HepG2 (cell line): ENCODE measurements at regions not wholly inside any gene's neighbourhood (a gene's known extent, or its start where the extent isn't known, plus 50 kb on each side); places are given as distances from the start of the nearest gene placed in this dataset.

ENCODE experiments used
- ATAC-seq: fragments of 200-7000 bp; cut with Tn5 transposase; 3 replicates; pipeline ENCODE4 v1.9.1; 2020; ENCODE audit warnings: mild to moderate bottlenecking, moderate library complexity
- BruUV-seq: library from RNA; stranded (reverse); fragments of 400-500 nt; replicated peaks from 2 replicates; lab custom pipeline; 2021; lab: Mats Ljungman, UMichigan
- CTCF ChIA-PET: fragments of 300-600 bp; formaldehyde crosslinking; extraction: SDS; loops from one replicate; lab custom pipeline; 2021; ENCODE audit warnings: low total read pairs, inconsistent platforms, low intra/inter-chr PET ratio; lab: Yijun Ruan, JAX
- POLR2A ChIA-PET: fragments of 350-600 bp; sonication (Branson Sonifier 250); formaldehyde crosslinking; loops from one replicate; lab custom pipeline; 2020; ENCODE audit warnings: antibody characterized with exemption, inconsistent platforms; lab: Yijun Ruan, JAX
- DNase-seq: peaks from one replicate; pipeline ENCODE4 v3.0.0-alpha.2; 2015; ENCODE audit warnings: low spot score
- FAIRE-seq: peaks from 3 replicates; lab custom pipeline; 2011; peaks lifted over from hg19 to GRCh38; lab: Jason Lieb, UNC
- H2AFZ ChIP-seq: one replicate; pipeline ENCODE4 v1.6.1; 2011; ENCODE audit warnings: low read length, inconsistent platforms
- H3K27ac ChIP-seq: fragments of 300-600 bp; 3 replicates; pipeline ENCODE4 v1.8.0; 2011; ENCODE audit warnings: mixed run types, mild to moderate bottlenecking, mixed read lengths, low read length, inconsistent platforms; ENCODE audit not compliant: insufficient read depth; ENCODE audit errors: extremely low read length
- H3K27me3 ChIP-seq, 2 experiments: fragments of 200-600 bp in 1 of 2; 2 replicates in 1 of 2; 3 replicates in 1 of 2; pipeline versions ENCODE4 v1.6.0 to v1.8.0; 2011; ENCODE audit warnings: low read length in 2 of 2, mild to moderate bottlenecking in 2 of 2, moderate library complexity in 2 of 2, inconsistent platforms in 1 of 2; ENCODE audit not compliant: insufficient read depth in 2 of 2, control insufficient read depth in 1 of 2
- H3K36me3 ChIP-seq, 2 experiments: fragments of 200-600 bp in 1 of 2; replicated peaks in 1 of 2; 2 replicates in 1 of 2; 3 replicates in 1 of 2; pipeline versions ENCODE4 v1.5.1 to v1.8.0; 2011; ENCODE audit warnings: low read length in 2 of 2, inconsistent platforms in 1 of 2; ENCODE audit not compliant: insufficient read depth in 2 of 2, control insufficient read depth in 1 of 2
- H3K4me1 ChIP-seq: 2 replicates; pipeline ENCODE4 v1.5.1; 2012; ENCODE audit warnings: low read length, inconsistent platforms; ENCODE audit not compliant: insufficient read depth
- H3K4me2 ChIP-seq: 2 replicates; pipeline ENCODE4 v1.6.0; 2011; ENCODE audit warnings: low read depth, low read length, inconsistent platforms
- H3K4me3 ChIP-seq, 3 experiments: fragments of 200-600 bp in 1 of 3; sonication (generic), shearing (Covaris generic) in 1 of 3; replicated peaks in 1 of 3; 2 replicates each; pipeline ENCODE4 v1.5.1; 2011 to 2016; ENCODE audit warnings: low read length in 3 of 3, inconsistent platforms in 2 of 3, low read depth in 2 of 3, mild to moderate bottlenecking in 2 of 3, control low read depth in 1 of 3, mixed read lengths in 1 of 3; ENCODE audit not compliant: insufficient read depth in 1 of 3
- H3K79me2 ChIP-seq: one replicate; pipeline ENCODE4 v1.6.1; 2011; ENCODE audit warnings: low read length, inconsistent platforms; ENCODE audit not compliant: insufficient read depth
- H3K9ac ChIP-seq: 2 replicates; pipeline ENCODE4 v1.6.0; 2011; ENCODE audit warnings: mild to moderate bottlenecking, low read depth, low read length, inconsistent platforms; ENCODE audit not compliant: insufficient read depth
- H3K9me3 ChIP-seq: 2 replicates; pipeline ENCODE4 v1.5.1; 2012; ENCODE audit warnings: mild to moderate bottlenecking, low read length
- H4K20me1 ChIP-seq: 2 replicates; pipeline ENCODE4 v1.6.0; 2011; ENCODE audit warnings: inconsistent platforms, mild to moderate bottlenecking, low read length, moderate library complexity; ENCODE audit not compliant: insufficient read depth
- BCL6 ChIP-seq: IDR thresholded peaks from 2 replicates; pipeline ENCODE4 v1.6.1; 2016; ENCODE audit warnings: missing genetic modification reagents, missing compliant biosample characterization
- HCFC1 ChIP-seq: fragments of 150-350 bp; IDR thresholded peaks from 2 replicates; pipeline ENCODE4 v1.6.1; 2014; ENCODE audit warnings: low read depth, low read length
- HES4 ChIP-seq: sonication (generic); formaldehyde crosslinking; IDR thresholded peaks from 2 replicates; pipeline ENCODE4 v1.9.0; 2021; ENCODE audit warnings: mild to moderate bottlenecking, missing genetic modification reagents, borderline replicate concordance
- KLF6 ChIP-seq: IDR thresholded peaks from 2 replicates; pipeline ENCODE4 v1.8.0; 2016; ENCODE audit warnings: missing biosample characterization, missing genetic modification reagents
- PPARG ChIP-seq: conservative IDR thresholded peaks from 2 replicates; pipeline ENCODE4 v1.6.1; 2016; ENCODE audit warnings: missing biosample characterization, missing genetic modification reagents
- SRSF9 ChIP-seq: fragments of 200-400 bp; formaldehyde crosslinking; IDR thresholded peaks from 2 replicates; pipeline ENCODE4 v1.6.1; 2018; ENCODE audit warnings: borderline replicate concordance, mild to moderate bottlenecking, low read depth, low read length; ENCODE audit not compliant: insufficient read depth, poor library complexity, severe bottlenecking
- TEAD3 ChIP-seq: optimal IDR thresholded peaks from 2 replicates; pipeline ENCODE3; 2016; ENCODE audit warnings: borderline replicate concordance
- TRIM24 ChIP-seq: sonication (generic); formaldehyde crosslinking; IDR thresholded peaks from 2 replicates; pipeline ENCODE4 v1.8.0; 2022; ENCODE audit warnings: mild to moderate bottlenecking, missing genetic modification reagents
- U2AF1 ChIP-seq: fragments of 200-400 bp; formaldehyde crosslinking; optimal IDR thresholded peaks from 2 replicates; pipeline ENCODE3; 2017; ENCODE audit warnings: mild to moderate bottlenecking, low read depth, low read length
- WIZ ChIP-seq: sonication (generic); formaldehyde crosslinking; IDR thresholded peaks from 2 replicates; pipeline ENCODE4 v1.5.1; 2020; ENCODE audit warnings: mild to moderate bottlenecking, missing genetic modification reagents
- ZEB1 ChIP-seq: IDR thresholded peaks from 2 replicates; pipeline ENCODE4 v1.6.1; 2012; ENCODE audit warnings: mild to moderate bottlenecking, low read depth, inconsistent platforms; ENCODE audit not compliant: insufficient replicate concordance
- ZNF180 ChIP-seq: sonication (generic); formaldehyde crosslinking; IDR thresholded peaks from 2 replicates; pipeline ENCODE4 v1.4.0; 2020; ENCODE audit warnings: low read depth, missing genetic modification reagents, borderline replicate concordance
- ZNF234 ChIP-seq: sonication (generic); formaldehyde crosslinking; conservative IDR thresholded peaks from 2 replicates; pipeline ENCODE4 v1.5.1; 2020; ENCODE audit warnings: mild to moderate bottlenecking, missing genetic modification reagents
- ZNF343 ChIP-seq: sonication (generic); formaldehyde crosslinking; IDR thresholded peaks from 2 replicates; pipeline ENCODE4 v1.4.0; 2020; ENCODE audit warnings: mild to moderate bottlenecking, missing genetic modification reagents
- ZNF850 ChIP-seq: sonication (generic); formaldehyde crosslinking; conservative IDR thresholded peaks from 2 replicates; pipeline ENCODE4 v1.9.0; 2021; ENCODE audit warnings: mild to moderate bottlenecking, missing genetic modification reagents
- ZSCAN29 ChIP-seq: sonication (generic); formaldehyde crosslinking; conservative IDR thresholded peaks from 2 replicates; pipeline ENCODE4 v1.4.0; 2020; ENCODE audit warnings: mild to moderate bottlenecking, missing genetic modification reagents
- in situ Hi-C: cut with HindIII; loops from 2 replicates; pipeline ENCODE4 v1.10.0; 2017; ENCODE audit warnings: low pct_unique_long_range_greater_than_20kb; ENCODE audit not compliant: extremely low pct_ligation_motif_present
- intact Hi-C: fragments of 100-400 bp; cut with micrococcal nuclease; formaldehyde crosslinking; loops from one replicate; pipeline ENCODE4 v1.10.0; 2022; ENCODE audit not compliant: unreplicated experiment
- TF ChIP-seq, protein P1 (sequence below): sonication (generic); formaldehyde crosslinking; IDR thresholded peaks from 2 replicates; pipeline ENCODE4 v1.5.1; 2020; ENCODE audit warnings: missing genetic modification reagents, mild to moderate bottlenecking, borderline replicate concordance
- TF ChIP-seq, protein P2 (sequence below): sonication (generic); formaldehyde crosslinking; IDR thresholded peaks from 2 replicates; pipeline ENCODE4 v1.8.1; 2023; ENCODE audit warnings: mild to moderate bottlenecking, inconsistent platforms, moderate library complexity, missing genetic modification reagents, borderline replicate concordance
- TF ChIP-seq, protein P3 (sequence below): IDR thresholded peaks from 2 replicates; pipeline ENCODE4 v1.6.1; 2016; ENCODE audit warnings: low read depth, borderline replicate concordance

DNA sequence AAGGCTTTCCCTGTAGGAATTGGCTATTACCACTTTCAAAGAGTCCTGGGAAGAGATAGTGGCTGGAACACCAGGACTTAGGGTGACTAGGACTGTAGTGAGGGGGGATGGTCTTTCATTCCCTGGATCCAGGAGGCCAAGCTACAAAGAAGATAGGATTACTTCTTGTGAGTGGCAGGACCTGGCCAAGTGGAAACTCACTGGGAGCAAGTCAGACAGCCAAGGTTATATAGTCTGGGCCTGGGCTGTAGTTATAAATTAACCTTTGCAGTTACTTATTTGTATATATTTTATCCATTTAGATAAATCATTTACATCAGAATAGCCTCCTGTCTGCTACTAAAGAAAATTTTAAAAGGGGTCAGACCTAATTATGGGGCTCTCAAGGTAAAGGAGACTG, 124.3 kb downstream of the TLR4 start:
- in situ Hi-C loops: no loop called here
- Histone ChIP-seq H3K27me3 (no peaks in the 10 kb centered on the region), H3K36me3 (no peaks in the 10 kb centered on the region), H3K9me3 (peaks cover 17% of the 10 kb centered on the region), H3K4me2 (no peak overlapping the region), H3K9ac (no peak overlapping the region), H4K20me1 (no peaks in the 10 kb centered on the region), H3K27ac (no peak overlapping the region), H3K79me2 (no peaks in the 10 kb centered on the region), H3K4me3 (no peak overlapping the region), H3K4me1 (no peaks in the 10 kb centered on the region), H2AFZ (no peak overlapping the region)
- no peak for TF ChIP-seq ZNF850 (CRISPR knock-in tag)
- TF ChIP-seq PPARG (CRISPR knock-in tag): no peak
- no peak for TF ChIP-seq TRIM24 (CRISPR knock-in tag)
- no peak for TF ChIP-seq BCL6 (CRISPR knock-in tag)
- TF ChIP-seq, protein P1, sequence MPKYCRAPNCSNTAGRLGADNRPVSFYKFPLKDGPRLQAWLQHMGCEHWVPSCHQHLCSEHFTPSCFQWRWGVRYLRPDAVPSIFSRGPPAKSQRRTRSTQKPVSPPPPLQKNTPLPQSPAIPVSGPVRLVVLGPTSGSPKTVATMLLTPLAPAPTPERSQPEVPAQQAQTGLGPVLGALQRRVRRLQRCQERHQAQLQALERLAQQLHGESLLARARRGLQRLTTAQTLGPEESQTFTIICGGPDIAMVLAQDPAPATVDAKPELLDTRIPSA: no peak
- no peak for TF ChIP-seq KLF6
- no peak for TF ChIP-seq ZEB1
- TF ChIP-seq, protein P2, sequence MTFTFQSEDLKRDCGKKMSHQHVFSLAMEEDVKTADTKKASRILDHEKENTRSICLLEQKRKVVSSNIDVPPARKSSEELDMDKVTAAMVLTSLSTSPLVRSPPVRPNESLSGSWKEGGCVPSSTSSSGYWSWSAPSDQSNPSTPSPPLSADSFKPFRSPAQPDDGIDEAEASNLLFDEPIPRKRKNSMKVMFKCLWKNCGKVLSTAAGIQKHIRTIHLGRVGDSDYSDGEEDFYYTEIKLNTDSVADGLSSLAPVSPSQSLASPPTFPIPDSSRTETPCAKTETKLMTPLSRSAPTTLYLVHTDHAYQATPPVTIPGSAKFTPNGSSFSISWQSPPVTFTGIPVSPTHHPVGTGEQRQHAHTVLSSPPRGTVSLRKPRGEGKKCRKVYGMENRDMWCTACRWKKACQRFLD (CRISPR knock-in tag): no peak
- TF ChIP-seq HES4 (CRISPR knock-in tag): no peak
- TF ChIP-seq ZSCAN29: no peak
- no peak for TF ChIP-seq ZNF234
- TF ChIP-seq TEAD3 (CRISPR knock-in tag): no peak
- TF ChIP-seq SRSF9: no peak
- TF ChIP-seq, protein P3, sequence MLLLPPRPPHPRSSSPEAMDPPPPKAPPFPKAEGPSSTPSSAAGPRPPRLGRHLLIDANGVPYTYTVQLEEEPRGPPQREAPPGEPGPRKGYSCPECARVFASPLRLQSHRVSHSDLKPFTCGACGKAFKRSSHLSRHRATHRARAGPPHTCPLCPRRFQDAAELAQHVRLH (CRISPR knock-in tag): no peak
- TF ChIP-seq ZNF343 (CRISPR knock-in tag): no peak
- TF ChIP-seq HCFC1: no peak
- TF ChIP-seq WIZ (CRISPR knock-in tag): no peak
- no peak for TF ChIP-seq U2AF1
- no peak for TF ChIP-seq ZNF180
- FAIRE-seq: no peak
- ATAC-seq: no peak
- DNase-seq: no peak
- BruUV-seq: no TSS peak
- CTCF ChIA-PET: no interaction called here
- intact Hi-C loops: no loop called here
- POLR2A ChIA-PET: no interaction called here
